IMR-90 (cell line): ENCODE measurements at regions not wholly inside any gene's neighbourhood (a gene's known extent, or its start where the extent isn't known, plus 50 kb on each side); places are given as distances from the start of the nearest gene placed in this dataset.

ENCODE experiments used
- ELK1 ChIP-seq: fragments of 150-350 bp; IDR thresholded peaks from 2 replicates; pipeline ENCODE4 v1.6.1; 2016; ENCODE audit warnings: low read depth, mild to moderate bottlenecking, low read length, moderate library complexity, borderline replicate concordance
- NFE2L2 ChIP-seq: fragments of 150-350 bp; IDR thresholded peaks from 2 replicates; pipeline ENCODE4 v1.6.1; 2016; ENCODE audit warnings: low read depth, mild to moderate bottlenecking, low read length
- SMC3 ChIP-seq: fragments of 150-350 bp; IDR thresholded peaks from 2 replicates; pipeline ENCODE4 v1.6.1; 2016; ENCODE audit warnings: low read depth, mild to moderate bottlenecking, antibody characterized with exemption, low read length, moderate library complexity
- TF ChIP-seq, protein P1 (sequence below): conservative IDR thresholded peaks from 2 replicates; pipeline ENCODE4 v1.5.1; 2012; ENCODE audit warnings: mild to moderate bottlenecking, low read depth, low read length, improper control_type of control experiment

DNA sequence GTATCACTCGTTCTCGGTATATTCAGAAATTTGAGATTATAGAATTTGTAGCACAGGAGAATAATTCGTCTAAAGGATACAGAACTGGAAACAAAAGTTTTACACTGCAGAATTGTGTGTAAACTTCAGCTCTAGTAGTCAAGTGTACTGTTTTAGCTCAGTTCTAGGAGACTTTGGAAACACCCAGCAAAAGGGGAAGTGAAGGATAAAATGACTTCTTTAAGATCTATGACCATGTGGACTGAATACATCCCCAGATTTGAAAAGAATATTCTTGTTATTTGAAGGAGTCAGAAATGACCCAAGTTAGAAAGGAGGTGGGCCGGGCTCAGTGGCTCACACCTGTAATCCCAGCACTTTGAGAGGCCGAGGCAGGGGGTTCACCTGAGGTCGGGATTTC lies 174.0 kb upstream of the FOXQ1 start:
- TF ChIP-seq, protein P1, sequence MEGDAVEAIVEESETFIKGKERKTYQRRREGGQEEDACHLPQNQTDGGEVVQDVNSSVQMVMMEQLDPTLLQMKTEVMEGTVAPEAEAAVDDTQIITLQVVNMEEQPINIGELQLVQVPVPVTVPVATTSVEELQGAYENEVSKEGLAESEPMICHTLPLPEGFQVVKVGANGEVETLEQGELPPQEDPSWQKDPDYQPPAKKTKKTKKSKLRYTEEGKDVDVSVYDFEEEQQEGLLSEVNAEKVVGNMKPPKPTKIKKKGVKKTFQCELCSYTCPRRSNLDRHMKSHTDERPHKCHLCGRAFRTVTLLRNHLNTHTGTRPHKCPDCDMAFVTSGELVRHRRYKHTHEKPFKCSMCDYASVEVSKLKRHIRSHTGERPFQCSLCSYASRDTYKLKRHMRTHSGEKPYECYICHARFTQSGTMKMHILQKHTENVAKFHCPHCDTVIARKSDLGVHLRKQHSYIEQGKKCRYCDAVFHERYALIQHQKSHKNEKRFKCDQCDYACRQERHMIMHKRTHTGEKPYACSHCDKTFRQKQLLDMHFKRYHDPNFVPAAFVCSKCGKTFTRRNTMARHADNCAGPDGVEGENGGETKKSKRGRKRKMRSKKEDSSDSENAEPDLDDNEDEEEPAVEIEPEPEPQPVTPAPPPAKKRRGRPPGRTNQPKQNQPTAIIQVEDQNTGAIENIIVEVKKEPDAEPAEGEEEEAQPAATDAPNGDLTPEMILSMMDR, result no peak
- TF ChIP-seq ELK1 (no peak), SMC3 (no peak), NFE2L2 (no peak)
